Superior temporal gyrus (tissue), 1 donor: ENCODE measurements at regions not wholly inside any gene's neighbourhood (a gene's known extent, or its start where the extent isn't known, plus 50 kb on each side); places are given as distances from the start of the nearest gene placed in this dataset.
"Not testable (repeated sequence)": the region's sequence is repeated elsewhere in the genome, so short reads cannot be mapped to it uniquely, and the experiment has no call there.

Source experiments
- DNase-seq: peaks from one replicate; pipeline ENCODE4 v3.0.0-alpha.2; 2016; ENCODE audit errors: extremely low spot score

DNA sequence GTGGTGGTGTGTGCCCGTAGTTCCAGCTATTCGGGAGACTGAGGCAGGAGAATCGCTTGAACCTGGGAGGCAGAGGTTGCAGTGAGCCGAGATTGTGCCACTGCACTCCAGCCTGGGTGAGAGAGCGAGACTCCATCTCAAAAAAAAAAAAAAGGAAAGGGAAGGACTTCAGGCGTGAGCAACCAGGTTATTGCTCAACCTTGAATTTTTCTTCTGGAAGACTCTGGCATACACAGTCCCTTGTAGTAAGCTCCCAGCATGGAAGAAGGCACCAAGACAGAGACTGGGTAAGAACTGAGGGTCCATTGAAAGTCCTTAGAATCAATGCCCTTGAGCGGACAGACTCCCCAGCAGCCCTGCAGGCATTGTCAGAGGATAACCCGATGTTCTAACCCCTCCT lies 75.0 kb downstream of the C9orf50 start:
- not testable (repeated sequence) for DNase-seq

GRCh38 chr9:129544761-129545160 lies 76.1 kb downstream of the C9orf50 start:
- DNase-seq: peak; percentile 5

- DNase-seq: no peak
Observed at GRCh38 chr9:129542741-129543140, 78.2 kb downstream of the C9orf50 start.

DNA sequence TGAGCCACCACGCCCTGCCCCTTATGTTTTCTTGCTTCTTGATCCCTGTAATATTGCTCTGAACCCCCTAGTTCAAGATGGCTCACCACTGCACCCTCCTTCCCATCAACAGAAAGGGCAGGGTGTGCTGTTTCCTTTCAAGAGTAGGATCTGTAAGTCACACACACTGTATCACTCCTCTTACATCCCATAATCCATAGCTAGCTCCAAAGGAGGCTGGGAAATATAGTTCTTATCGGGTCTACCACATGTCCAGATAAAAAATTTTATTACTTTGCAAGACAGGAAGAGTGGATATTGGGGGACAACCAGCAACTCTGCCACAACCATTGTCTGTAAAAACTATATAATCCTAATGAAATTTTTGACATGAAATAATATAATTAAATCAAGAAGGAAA lies 79.6 kb downstream of the C9orf50 start:
- DNase-seq: no peak

- no peak for DNase-seq
Observed at GRCh38 chr9:129539446-129539845, 81.5 kb downstream of the C9orf50 start.

GRCh38 chr9:129531860-129532402 lies 89.0 kb downstream of the C9orf50 start:
- DNase-seq: not testable (repeated sequence)

DNA sequence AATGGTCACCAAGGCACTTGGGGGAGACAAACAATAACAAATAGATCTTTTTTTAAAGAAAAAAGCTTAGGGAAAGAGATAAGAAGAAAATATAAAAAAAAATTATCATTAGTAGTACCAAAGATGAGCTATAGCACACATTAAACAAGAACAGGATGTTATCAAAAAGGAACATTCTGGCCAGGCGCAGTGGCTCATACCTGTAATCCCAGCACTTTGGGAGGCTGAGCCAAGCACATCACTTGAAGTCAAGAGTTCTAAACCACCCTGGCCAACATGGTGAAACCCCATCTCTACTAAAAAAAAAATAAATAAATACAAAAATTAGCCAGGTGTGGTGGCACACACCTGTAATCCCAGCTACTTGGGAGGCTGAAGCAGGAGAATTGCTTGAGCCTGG lies 92.9 kb downstream of the C9orf50 start:
- DNase-seq: not testable (repeated sequence)

- DNase-seq: no peak
Observed at GRCh38 chr9:129525656-129526196, 95.2 kb downstream of the C9orf50 start.

DNA sequence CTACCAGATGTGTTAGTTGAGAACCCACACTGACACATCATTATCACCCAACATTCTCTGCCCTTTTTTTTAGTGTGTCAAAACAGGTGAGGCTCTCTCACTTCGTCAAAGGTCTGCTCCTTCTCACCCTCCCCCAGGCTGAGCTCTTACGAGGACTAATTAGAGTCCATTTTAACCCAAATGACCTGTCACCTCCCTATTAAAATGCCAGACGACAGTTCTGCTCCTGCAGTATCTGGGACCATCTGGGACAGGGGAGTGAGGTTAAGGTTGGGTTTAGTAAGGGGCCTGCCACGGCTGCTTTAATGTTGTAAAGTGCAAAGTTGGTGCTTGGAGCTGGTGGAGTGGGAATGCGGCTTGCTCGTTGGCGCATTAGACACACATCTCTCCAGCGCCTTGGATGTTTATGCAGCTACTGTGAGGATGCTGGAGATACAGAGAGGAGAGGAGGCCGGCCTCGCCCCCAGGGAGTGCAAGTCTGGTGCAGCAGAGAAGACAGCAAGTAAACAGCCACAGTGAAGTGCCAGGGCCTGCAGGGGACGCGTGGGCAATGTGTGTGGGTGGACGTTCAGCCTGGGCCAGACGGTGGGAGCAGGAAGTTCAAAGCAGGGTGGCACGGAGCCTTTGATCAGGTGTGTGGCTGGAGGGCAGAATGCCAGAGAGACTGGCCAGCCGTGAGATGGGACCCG lies 96.2 kb downstream of the C9orf50 start:
- no peak for DNase-seq

DNA sequence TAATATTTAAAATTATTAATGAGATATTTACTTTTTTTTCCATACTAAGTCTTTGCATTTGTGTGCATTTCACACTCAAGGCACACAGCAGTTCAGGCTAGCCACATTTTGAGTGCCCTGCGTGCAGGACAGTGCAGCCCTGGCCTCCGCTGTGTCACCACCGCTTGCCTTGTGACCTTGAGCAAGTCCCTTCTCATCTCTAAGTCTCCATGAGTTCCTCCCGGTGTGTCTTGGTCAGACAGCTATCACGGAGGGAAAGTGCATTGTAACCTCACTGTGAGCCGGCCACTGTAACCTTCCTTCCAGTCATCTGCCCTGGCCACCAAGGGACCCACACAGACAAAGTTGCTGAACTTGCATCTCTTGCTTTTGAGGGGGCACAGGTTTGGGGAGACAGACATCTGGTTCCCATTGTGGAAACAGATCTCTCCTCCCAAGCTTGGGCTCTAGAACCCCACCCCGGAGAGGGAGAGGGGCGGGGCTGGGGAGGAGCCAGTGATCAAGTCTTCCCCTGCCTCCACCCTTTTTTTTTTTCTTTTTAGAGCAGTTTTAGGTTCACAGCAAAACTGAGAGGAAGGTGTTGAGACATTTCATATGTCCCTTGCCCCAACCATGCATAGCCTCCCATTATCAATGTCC lies 96.8 kb downstream of the C9orf50 start:
- DNase-seq: no peak

GRCh38 chr9:129522351-129522750 lies 98.5 kb downstream of the C9orf50 start:
- DNase-seq: no peak

DNA sequence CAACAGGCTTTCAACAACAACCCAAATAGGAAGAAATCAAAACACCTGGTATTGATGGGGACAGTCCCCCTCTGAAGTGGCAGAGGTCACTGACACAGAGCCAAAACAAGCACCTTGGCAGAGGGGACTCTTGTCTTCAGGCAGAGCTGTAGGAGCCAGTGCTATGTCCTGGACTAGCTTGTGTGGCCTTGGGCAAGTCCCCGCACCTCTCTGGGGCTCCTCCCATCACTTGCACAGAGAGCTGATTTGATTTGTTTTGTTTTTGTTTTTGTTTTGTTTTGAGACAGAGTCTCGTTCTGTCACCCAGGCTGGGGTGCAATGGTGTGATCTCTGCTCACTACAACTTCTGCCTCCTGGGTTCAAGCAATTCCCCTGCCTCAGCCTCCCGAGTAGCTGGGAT lies 100.8 kb downstream of the C9orf50 start:
- DNase-seq: no peak

DNA sequence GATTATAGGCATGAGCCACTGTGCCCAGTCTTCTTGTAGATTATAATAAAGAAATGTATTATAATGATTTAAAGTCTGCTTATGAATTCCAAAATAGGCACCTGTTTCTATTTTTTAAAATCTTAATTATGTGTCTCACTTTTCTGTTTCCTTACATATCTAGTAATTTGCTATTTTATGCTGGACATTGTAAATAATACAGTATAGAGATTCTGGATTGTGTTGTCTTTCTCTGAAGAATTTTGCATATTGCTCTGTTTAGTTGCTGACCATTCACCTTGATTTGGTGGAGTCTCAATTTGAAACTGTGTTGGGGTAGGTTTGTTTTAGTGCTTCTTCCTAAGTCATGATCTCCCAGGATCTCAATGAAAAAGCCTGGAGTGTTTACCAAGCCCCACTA lies 102.8 kb downstream of the C9orf50 start:
- DNase-seq: no peak

- no peak for DNase-seq
Observed at GRCh38 chr9:129517006-129517405, 103.9 kb downstream of the C9orf50 start.

DNA sequence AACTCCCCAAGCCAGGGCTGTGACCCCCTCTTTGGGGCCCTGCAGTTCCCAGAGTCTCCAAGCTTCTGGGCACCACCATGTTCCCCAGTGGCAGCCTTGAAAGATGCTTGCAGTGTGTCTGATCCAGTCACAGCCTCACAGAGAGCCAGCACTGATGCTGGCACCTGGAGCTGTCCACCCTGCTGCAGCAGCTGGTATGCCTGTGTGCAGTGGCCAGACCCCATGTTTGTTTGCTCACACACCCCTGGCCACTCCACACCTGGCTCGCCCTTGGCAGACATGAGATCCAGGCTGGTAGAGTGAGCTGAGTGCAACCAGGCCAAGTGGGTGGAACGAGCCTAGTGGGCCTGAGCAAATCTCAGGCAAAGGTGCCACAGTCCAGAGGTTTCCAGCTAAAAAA lies 106.0 kb downstream of the C9orf50 start:
- DNase-seq: no peak

DNA sequence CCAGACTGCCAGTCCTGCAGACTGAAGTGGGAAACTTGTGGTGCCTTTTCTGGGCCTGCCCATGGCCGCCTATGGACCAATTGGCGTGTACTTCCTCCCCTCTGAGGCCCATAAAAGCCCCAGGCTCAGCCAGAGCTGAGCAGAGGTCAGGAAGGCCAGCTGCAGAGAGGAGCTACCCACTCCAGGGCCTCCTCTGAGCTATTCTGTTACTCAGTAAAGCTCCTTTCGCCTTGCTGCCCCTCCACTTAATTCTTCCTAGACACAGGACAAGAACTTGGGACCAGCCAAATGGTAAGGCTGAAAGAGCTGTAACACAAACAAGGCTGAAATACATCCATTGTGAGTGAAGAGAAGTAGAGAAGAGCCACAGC lies 106.4 kb downstream of the C9orf50 start:
- DNase-seq: no peak

DNA sequence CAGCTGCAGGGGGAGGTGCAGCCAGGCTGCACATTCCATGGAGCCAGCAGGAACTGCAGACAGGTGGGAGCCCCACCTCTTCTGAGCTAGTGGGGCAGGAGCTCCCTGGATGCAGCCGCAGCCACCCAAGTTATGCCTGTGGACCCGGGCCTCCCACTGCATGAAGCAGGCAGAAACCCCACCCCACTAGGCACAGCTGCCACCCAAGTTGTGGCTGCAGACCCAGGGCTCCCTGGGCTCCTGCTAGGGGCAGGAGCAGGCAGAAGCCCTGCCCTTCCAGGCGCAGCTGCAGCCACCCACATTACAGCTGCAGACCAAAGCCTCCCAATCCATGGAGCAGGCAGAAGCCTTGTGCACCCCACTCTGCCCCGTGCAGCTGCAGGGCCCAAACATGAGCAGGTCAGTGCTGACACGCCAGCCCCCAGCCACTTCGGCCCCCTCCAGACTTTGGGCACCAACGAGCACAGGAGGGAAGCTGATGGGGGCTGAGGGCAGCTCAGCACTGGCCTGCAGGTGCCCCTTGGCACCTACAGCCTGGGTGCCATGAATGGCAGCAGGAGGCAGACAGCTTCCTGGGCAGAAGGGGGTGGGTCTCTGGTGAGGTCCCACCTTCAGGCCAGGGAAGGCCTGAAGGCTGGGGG lies 106.9 kb downstream of the C9orf50 start:
- no peak for DNase-seq

- no peak for DNase-seq
Observed at GRCh38 chr9:129513282-129513681, 107.6 kb downstream of the C9orf50 start.

DNA sequence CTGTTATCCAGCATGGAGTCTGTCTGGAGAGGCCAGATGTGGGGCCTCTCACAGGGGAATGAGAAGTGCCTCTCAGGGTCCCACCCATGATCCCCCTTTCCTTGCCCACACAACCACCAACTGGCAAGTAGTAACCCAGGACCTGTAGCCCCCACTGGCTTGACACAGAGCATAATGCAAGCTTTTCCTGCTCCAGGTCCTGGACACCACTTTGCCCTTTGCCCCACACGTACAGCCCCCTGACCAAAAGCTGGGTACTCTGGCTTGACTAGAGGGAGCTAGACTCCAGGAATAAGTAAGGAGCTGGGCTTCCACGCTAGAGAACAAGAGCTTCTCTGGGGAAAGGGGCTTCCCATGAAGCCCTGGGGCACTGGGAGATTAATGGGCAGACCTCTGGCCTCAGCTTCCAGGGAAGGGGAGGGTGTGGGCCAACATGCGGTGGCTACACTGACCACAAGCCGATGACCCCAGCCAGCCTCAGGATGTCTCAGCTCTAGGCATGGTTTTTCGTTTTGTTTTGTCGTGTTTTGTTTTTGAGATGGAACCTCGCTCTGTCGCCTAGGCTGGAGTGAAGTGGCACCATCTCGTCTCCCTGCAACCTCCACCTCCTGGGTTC lies 109.5 kb downstream of the C9orf50 start:
- DNase-seq: no peak

GRCh38 chr9:129509533-129509928 lies 111.4 kb downstream of the C9orf50 start:
- DNase-seq: no peak

- DNase-seq: no peak
Observed at GRCh38 chr9:129507805-129508204, 113.1 kb downstream of the C9orf50 start.

DNA sequence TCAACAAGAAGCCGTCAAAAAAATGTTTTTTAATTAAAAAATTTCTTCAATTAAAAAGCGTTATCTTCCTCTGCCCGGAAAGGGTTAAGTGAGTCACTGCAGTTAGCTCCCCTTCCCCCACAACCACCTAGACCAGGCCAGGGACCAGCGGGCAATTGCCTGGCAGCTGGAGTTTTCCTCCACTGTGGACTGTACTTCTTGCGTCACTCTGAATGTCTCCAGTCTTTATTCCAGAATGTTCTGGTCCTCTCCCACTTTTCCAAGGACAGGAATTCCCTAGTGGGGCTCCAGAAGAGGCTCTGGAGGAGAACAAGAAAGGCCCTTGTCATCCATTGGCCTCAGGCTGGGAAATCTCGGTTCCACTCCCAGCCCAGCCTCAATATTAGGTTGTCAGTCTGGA lies 114.0 kb downstream of the C9orf50 start:
- no peak for DNase-seq
